Neural progenitor cell (in vitro differentiated cells): ENCODE measurements at regions not wholly inside any gene's neighbourhood (a gene's known extent, or its start where the extent isn't known, plus 50 kb on each side); places are given as distances from the start of the nearest gene placed in this dataset.

ENCODE experiments used
- EZH2 ChIP-seq: fragments of 200-600 bp; sonication (generic); IDR thresholded peaks from 2 replicates; pipeline ENCODE4 v1.6.1; 2017; ENCODE audit warnings: antibody characterized with exemption, mild to moderate bottlenecking, moderate library complexity
- EZH2phosphoT487 ChIP-seq: fragments of 200-600 bp; sonication (generic); IDR thresholded peaks from 2 replicates; pipeline ENCODE4 v1.6.1; 2017; ENCODE audit warnings: antibody characterized with exemption
- TF ChIP-seq, protein P1 (sequence below): fragments of 200-600 bp; sonication (generic); IDR thresholded peaks from 2 replicates; pipeline ENCODE4 v1.5.1; 2017; ENCODE audit warnings: antibody characterized with exemption, mild to moderate bottlenecking

DNA sequence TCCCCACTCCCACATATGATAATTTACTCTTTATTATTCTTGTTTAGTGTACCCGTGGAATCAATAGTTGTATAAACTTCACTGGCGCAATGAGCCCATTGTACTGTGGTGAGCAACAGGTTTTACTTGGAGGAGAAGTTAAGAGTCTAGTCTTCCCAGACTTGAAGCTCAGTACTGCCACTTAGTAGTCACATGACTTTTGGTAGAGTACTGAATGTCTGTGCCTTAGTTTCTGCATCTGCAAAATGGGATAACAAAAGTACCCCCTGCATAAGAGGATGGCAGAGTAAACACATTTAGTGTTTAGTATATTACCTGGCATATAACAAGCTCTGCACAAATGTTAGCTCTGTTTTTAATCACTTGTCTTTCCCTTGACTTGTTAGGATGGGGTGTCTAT lies 375.5 kb downstream of the VRK1 start:
- TF ChIP-seq, protein P1, sequence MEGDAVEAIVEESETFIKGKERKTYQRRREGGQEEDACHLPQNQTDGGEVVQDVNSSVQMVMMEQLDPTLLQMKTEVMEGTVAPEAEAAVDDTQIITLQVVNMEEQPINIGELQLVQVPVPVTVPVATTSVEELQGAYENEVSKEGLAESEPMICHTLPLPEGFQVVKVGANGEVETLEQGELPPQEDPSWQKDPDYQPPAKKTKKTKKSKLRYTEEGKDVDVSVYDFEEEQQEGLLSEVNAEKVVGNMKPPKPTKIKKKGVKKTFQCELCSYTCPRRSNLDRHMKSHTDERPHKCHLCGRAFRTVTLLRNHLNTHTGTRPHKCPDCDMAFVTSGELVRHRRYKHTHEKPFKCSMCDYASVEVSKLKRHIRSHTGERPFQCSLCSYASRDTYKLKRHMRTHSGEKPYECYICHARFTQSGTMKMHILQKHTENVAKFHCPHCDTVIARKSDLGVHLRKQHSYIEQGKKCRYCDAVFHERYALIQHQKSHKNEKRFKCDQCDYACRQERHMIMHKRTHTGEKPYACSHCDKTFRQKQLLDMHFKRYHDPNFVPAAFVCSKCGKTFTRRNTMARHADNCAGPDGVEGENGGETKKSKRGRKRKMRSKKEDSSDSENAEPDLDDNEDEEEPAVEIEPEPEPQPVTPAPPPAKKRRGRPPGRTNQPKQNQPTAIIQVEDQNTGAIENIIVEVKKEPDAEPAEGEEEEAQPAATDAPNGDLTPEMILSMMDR, result no peak
- TF ChIP-seq EZH2, result no peak
- TF ChIP-seq EZH2phosphoT487, result no peak
